Activated CD4-positive, alpha-beta T cell treated with anti-CD3 and anti-CD28 coated beads, Interleukin-2, amount 10 ng/mL, durations not matched to agents 24 days and 14 days (primary cell): ENCODE measurements at regions not wholly inside any gene's neighbourhood (a gene's known extent, or its start where the extent isn't known, plus 50 kb on each side); places are given as distances from the start of the nearest gene placed in this dataset.
A peak's percentile ranks its signal among the peaks of the same experiment; 100 is the strongest.

ENCODE experiments used
- DNase-seq: peaks from one replicate; pipeline ENCODE4 v3.0.0; 2022
- H3K27ac Mint-ChIP-seq: one replicate; pipeline ENCODE4 v1.8.0; 2022; ENCODE audit warnings: mild to moderate bottlenecking, mixed read lengths
- H3K27me3 Mint-ChIP-seq: one replicate; pipeline ENCODE4 v1.8.0; 2022; ENCODE audit warnings: mixed read lengths
- H3K36me3 Mint-ChIP-seq: one replicate; pipeline ENCODE4 v1.8.0; 2022; ENCODE audit warnings: low read depth, mild to moderate bottlenecking, mixed read lengths
- H3K4me1 Mint-ChIP-seq: one replicate; pipeline ENCODE4 v1.8.0; 2021; ENCODE audit warnings: mixed read lengths
- H3K4me3 Mint-ChIP-seq: one replicate; pipeline ENCODE4 v1.8.0; 2022; ENCODE audit warnings: mild to moderate bottlenecking, moderate library complexity, mixed read lengths
- H3K9me3 Mint-ChIP-seq: one replicate; pipeline ENCODE4 v1.8.0; 2021; ENCODE audit warnings: mixed read lengths
- intact Hi-C: fragments of 100-400 bp; cut with micrococcal nuclease; formaldehyde crosslinking; loops from one replicate; pipeline ENCODE4 v1.15.1; 2023

DNA sequence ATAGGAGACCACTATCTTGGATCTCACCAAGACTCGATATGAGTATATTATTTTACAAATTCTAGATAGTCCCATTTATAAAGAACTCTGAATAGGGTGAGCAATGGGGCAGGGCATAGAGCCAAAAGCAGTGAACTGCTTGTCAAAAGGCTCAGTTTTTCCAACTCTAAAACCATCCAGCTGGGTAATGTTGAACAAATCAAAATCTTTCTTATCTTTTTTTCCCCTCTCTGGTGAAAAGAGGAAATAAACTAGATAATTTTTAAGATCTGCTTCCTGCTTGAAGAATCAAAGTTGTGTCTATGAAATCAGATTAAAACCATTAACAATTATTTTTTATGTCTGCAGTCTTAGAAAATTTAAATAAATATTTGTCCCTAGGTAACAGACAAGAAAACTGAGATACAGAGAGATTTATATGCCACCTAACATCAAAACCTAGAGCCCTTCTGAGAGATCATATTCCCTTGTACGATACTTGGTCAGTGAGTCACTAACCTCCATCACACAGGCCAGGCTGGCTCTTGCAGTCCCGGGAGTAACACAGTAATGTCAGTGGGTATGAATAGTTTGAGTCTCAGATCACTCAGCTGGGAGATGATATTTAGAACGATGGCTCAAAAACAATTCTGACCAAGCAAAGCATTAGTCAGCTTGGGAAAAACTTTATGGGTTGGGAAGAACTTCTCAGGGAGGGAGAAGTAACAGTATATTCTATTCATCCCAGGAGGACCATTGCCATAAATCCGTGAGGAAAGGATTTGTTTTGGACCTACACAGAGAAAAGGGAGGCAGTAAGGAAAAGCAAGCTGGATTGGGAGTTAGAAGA is 178.8 kb downstream of the REEP3 start:
- DNase-seq: no peak
- H3K27ac Mint-ChIP-seq: no peak overlapping the region
- no peaks in the 10 kb centered on the region for H3K9me3 Mint-ChIP-seq
- H3K4me3 Mint-ChIP-seq: no peak overlapping the region
- no peaks in the 10 kb centered on the region for H3K36me3 Mint-ChIP-seq
- H3K4me1 Mint-ChIP-seq: peaks cover 7% of the 10 kb centered on the region
- intact Hi-C loops: loop anchor here (10.0 kb wide), 1 partner anchor 705 kb away; no protein-coding TSS in a partner anchor
- H3K27me3 Mint-ChIP-seq: no peaks in the 10 kb centered on the region

DNA sequence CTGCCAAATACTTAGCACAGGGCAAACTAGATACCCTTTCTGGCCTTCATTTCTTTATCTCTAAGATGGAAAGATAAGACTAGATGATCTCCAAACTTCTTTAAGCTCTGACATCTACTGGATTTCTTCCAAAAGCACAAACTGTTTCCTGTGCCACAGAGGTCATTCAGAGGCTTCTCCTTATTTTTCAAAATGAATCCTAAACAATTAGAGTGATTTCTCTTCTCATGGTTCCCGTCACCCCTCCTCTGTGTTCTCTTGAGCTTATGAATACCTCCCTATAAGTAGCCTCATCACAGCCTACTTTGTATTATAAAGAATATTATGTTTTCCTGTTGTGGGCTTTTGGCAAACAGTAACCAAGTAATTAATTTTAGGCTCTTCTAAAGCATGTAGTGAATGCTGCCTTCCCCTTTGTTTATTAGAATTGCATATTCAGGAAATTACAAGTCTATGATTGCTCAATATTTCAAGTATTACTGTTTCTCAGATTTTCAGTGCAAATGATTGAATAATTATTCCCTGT is 179.5 kb downstream of the REEP3 start:
- Mint-ChIP-seq H3K27me3 (no peaks in the 10 kb centered on the region), H3K27ac (no peak overlapping the region), H3K36me3 (no peaks in the 10 kb centered on the region), H3K4me3 (no peak overlapping the region), H3K9me3 (no peaks in the 10 kb centered on the region), H3K4me1 (peaks cover 7% of the 10 kb centered on the region)
- intact Hi-C loops: loop anchor here (10.0 kb wide), 1 partner anchor 706 kb away; no protein-coding TSS in a partner anchor
- no peak for DNase-seq

DNA sequence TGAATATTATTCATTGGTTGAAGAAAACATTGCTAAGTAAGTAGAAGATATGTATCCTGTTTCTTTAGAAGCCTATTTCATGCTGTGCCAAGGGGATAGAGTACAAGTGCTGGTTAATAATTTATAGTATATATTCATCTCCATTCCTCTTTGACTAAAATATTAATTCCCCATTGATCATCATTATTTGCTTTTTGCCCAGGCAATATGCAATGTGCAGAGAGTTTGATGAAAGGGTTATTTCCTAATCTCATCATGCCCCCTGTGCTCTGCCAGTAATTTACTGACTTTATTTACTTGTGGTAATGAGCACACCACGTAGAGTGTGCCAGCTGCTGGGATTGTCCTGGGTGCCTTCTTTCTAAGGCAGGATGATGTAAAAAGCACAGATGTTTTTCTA is 180.9 kb downstream of the REEP3 start:
- Mint-ChIP-seq H3K36me3 (no peaks in the 10 kb centered on the region), H3K27ac (no peak overlapping the region), H3K4me3 (no peak overlapping the region), H3K27me3 (no peaks in the 10 kb centered on the region), H3K4me1 (peaks cover 13% of the 10 kb centered on the region), H3K9me3 (no peaks in the 10 kb centered on the region)
- DNase-seq: no peak
- intact Hi-C loops: loop anchor here (10.0 kb wide), 1 partner anchor 707 kb away; no protein-coding TSS in a partner anchor

DNA sequence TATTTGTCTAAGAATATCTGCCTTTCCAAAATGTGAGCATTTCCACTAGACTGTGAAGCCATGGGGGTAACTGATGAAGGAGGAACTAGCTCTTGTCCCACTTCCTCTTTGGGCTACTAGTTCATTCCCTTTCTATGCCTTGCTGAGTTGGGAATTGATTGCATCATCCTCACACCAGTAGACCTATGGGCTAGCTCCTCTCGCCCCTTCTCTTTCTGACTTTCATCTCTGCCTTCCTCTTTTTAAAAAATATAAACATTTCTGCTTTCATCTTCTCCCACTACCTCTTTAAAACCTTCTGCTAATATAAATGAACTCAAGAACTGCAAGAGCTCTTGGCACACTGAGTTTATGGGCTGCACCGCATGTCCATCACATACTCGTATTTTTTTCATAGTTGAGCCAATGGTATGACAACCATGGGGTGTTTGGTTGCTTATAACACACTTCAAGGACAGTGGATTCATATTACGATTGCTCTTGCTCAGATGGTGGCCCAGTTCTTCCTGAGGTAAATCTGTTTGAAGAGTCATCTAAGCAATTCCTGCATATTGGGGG is 182.0 kb downstream of the REEP3 start:
- no peak for DNase-seq
- no peaks in the 10 kb centered on the region for H3K36me3 Mint-ChIP-seq
- H3K4me1 Mint-ChIP-seq: peaks cover 19% of the 10 kb centered on the region
- no peak overlapping the region for H3K27ac Mint-ChIP-seq
- intact Hi-C loops: loop anchor here (10.0 kb wide), 1 partner anchor 708 kb away; no protein-coding TSS in a partner anchor
- H3K27me3 Mint-ChIP-seq: no peaks in the 10 kb centered on the region
- H3K4me3 Mint-ChIP-seq: no peak overlapping the region
- H3K9me3 Mint-ChIP-seq: no peaks in the 10 kb centered on the region

DNA sequence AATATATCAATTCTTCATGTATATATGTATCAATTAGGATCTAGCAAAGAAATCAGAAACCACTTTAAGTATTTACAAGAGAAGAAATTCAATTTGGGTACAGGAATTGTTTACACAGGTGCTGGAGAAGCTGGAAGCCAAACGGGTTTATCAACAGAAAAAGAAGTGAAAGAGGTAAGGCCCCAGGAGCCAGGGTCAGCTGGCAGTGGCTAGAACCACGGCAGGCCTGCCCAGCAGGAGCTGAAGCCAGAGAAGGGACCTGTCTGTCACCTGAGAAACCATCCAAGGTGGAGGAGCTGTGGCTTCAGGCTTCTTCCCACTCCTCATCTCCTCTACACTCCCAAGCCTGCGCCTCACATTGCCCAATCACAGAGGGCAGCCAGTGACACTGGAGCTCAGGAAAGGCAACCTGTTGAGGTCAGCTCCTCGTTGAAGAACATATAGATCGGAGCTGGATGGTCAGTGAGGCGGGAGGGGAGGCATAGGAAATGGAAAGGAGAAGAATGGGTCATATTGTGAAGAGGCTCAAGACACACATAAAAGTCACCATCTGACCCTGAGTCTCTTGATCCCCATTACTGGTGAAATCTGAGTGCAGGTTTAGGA is 182.6 kb downstream of the REEP3 start:
- Mint-ChIP-seq H3K4me3 (no peak overlapping the region), H3K36me3 (no peaks in the 10 kb centered on the region), H3K9me3 (no peaks in the 10 kb centered on the region), H3K4me1 (peaks cover 21% of the 10 kb centered on the region), H3K27me3 (no peaks in the 10 kb centered on the region), H3K27ac (no peak overlapping the region)
- no peak for DNase-seq
- intact Hi-C loops: loop anchor here (10.0 kb wide), 1 partner anchor 709 kb away; no protein-coding TSS in a partner anchor

DNA sequence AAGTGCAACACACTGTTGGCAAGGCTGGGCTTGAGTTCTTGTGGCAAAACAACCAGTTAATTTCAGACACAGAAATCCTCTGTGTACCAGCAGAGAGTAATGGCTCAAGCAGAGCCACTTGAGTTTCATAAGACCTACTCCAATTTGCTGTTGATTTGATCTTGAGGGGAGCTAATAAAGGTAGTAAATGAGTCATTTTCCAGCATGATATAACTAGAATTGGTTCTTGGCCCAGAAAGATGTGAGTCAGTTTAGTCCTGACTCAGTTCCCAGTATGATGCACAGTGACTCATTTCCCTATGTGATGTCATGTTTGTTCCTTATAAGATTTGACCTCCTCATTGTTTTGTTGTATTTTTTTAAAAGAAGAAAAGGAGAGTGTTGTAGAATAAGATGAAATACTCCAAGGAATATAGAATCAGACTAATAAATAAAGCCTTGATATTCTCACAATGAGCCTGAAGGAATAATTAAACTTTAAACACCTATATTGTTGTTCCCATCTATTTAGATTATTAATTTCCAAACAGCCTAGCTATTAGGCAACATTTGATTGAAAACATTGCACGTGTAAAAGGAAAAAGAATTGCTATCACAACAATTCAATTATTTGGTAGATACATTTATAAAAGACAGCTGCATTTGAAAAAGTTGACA is 186.2 kb downstream of the REEP3 start:
- intact Hi-C loops: loop anchor here (1.0 to 10.0 kb wide), 4 partner anchors 77 to 713 kb away; no protein-coding TSS in a partner anchor
- Mint-ChIP-seq H3K27me3 (no peaks in the 10 kb centered on the region), H3K36me3 (no peaks in the 10 kb centered on the region), H3K9me3 (no peaks in the 10 kb centered on the region), H3K27ac (peak overlapping the region; percentile 63), H3K4me3 (peak overlapping the region; percentile 32), H3K4me1 (peaks cover 15% of the 10 kb centered on the region)
- DNase-seq: peak; percentile 63

DNA sequence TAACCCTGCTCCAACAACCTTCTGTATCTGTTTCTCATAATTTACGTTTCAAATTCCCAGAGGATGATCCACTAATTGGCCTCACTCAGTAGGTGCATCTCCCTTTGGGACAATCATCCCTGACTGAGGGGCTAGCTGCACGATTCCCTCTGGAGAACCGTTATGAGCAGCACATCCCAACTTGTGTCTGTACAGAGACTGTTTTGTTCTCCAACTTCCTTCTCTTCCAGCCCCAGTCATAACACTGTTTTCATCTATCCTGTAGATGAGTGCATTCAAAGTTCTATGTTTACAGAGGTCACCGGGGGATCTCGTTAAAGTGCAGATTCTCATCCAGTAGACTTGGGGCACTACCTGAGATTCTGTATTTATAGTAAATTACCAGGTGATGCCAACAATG is 187.2 kb downstream of the REEP3 start:
- Mint-ChIP-seq H3K27ac (peak overlapping the region; percentile 8), H3K4me3 (no peak overlapping the region), H3K36me3 (no peaks in the 10 kb centered on the region), H3K9me3 (no peaks in the 10 kb centered on the region), H3K4me1 (peaks cover 15% of the 10 kb centered on the region), H3K27me3 (no peaks in the 10 kb centered on the region)
- intact Hi-C loops: loop anchor here (10.0 kb wide), 1 partner anchor 714 kb away; no protein-coding TSS in a partner anchor
- DNase-seq: no peak

DNA sequence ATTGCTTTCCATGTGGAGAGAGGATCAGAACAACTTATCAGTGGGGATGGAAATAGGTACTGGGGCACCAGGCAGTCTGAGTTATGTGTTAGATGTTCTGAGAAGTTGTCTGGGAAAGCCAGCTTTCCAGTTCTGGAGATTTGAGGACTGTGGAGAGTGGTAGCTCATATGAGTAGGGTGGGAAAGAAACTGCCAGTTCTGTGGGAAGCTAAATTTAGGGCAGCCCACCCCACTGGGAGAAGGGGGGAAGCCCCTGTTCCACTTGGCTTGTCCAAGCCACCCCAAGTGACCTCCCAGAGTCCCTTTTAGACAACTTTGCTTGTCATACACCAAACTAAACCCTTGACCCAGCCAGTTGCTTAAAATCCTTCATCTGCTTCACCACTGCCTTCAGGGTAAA is 189.5 kb downstream of the REEP3 start:
- no peaks in the 10 kb centered on the region for H3K36me3 Mint-ChIP-seq
- peaks cover 15% of the 10 kb centered on the region for H3K4me1 Mint-ChIP-seq
- no peak for DNase-seq
- H3K27ac Mint-ChIP-seq: no peak overlapping the region
- H3K27me3 Mint-ChIP-seq: no peaks in the 10 kb centered on the region
- H3K4me3 Mint-ChIP-seq: no peak overlapping the region
- intact Hi-C loops: loop anchor here (2.0 to 10.0 kb wide), 3 partner anchors 196 to 1276 kb away; no protein-coding TSS in a partner anchor
- H3K9me3 Mint-ChIP-seq: no peaks in the 10 kb centered on the region

DNA sequence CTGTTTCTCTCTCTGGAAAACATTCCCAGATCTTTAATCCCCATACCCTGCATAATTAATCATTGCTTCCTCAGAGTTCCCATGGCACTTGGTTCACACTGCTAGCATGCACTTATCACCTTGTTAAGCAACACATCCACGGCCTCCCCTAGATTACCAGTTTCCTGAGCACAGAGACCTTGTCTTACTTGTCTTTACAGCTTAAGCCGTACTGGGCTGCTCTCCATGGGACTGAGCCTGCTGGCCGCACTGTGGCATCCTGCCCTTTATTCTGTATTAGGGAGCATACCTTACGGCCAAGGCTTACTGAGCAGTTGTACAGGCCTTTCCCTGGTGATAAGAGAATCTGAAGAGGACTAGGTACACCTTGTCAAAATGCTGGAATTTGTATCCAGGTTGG is 190.2 kb downstream of the REEP3 start:
- Mint-ChIP-seq H3K9me3 (no peaks in the 10 kb centered on the region), H3K4me1 (peaks cover 20% of the 10 kb centered on the region), H3K27ac (no peak overlapping the region), H3K27me3 (no peaks in the 10 kb centered on the region), H3K36me3 (no peaks in the 10 kb centered on the region), H3K4me3 (no peak overlapping the region)
- DNase-seq: no peak
- intact Hi-C loops: loop anchor here (2.0 to 10.0 kb wide), 3 partner anchors 197 to 1277 kb away; no protein-coding TSS in a partner anchor

DNA sequence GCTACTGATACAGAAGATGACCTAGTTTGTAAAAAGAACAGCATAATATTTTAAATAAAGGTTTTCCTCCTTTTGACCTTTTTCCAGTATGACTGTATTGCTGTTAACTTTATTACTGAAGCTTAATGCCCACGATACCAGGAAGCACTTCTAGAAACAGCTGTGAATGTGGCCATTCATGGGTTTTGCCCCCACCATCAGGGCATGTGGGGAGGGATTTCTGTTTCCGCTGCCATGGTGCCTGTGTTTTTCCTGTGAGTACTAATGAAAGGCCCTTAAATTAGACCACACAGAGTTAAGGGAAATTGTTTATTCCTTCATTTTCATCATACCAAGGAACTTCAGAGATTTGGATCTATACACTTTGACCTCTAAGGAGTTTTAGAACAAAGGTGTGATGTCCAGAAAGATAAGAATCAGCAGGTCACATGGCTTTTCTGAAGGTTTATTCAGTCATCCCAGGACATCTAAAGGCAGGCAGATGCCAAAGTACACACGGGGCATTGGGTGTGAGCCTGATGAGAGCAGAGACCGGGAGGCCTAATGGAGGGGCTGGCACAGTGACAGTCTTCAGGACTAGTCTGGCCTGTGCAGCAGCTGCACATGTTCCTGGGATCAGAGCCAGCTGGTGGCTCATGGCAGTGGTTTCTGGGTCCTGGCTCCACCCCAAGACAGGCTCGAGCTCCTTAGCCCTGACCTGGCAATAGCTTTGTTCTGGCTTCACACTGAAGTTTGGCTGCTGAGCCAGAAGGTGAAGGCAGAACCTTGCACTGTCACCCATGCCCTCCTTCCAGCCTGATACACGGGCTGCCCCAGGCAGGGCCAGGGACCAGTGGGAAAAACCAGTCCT is 190.9 kb downstream of the REEP3 start:
- Mint-ChIP-seq H3K27me3 (no peaks in the 10 kb centered on the region), H3K27ac (no peak overlapping the region), H3K4me1 (peaks cover 14% of the 10 kb centered on the region), H3K36me3 (no peaks in the 10 kb centered on the region), H3K9me3 (no peaks in the 10 kb centered on the region), H3K4me3 (no peak overlapping the region)
- intact Hi-C loops: loop anchor here (2.0 to 10.0 kb wide), 3 partner anchors 197 to 1277 kb away; no protein-coding TSS in a partner anchor
- DNase-seq: no peak

DNA sequence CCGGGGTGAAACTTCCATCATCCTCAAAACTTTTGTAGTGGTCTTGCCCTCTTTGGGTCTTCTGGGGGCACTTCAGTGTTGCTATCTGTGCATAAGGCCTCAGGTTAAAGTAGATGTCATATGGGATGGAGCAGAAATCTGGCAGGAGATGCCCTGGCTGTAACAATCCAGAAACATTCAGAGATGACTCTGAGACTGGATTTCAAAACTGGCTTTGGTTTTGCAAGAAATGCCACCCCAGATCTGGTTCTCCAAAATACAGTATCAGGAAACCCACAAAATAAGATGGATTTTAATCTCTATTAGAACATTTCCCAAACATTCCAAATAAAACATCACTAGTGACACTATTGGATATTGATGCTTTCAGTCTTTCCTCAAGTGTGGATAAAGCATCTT is 191.5 kb downstream of the REEP3 start:
- no peak for DNase-seq
- Mint-ChIP-seq H3K9me3 (no peaks in the 10 kb centered on the region), H3K27me3 (no peaks in the 10 kb centered on the region), H3K27ac (no peak overlapping the region), H3K4me3 (no peak overlapping the region), H3K4me1 (peaks cover 7% of the 10 kb centered on the region), H3K36me3 (no peaks in the 10 kb centered on the region)
- intact Hi-C loops: loop anchor here (10.0 kb wide), 2 partner anchors 358 to 1278 kb away; no protein-coding TSS in a partner anchor

DNA sequence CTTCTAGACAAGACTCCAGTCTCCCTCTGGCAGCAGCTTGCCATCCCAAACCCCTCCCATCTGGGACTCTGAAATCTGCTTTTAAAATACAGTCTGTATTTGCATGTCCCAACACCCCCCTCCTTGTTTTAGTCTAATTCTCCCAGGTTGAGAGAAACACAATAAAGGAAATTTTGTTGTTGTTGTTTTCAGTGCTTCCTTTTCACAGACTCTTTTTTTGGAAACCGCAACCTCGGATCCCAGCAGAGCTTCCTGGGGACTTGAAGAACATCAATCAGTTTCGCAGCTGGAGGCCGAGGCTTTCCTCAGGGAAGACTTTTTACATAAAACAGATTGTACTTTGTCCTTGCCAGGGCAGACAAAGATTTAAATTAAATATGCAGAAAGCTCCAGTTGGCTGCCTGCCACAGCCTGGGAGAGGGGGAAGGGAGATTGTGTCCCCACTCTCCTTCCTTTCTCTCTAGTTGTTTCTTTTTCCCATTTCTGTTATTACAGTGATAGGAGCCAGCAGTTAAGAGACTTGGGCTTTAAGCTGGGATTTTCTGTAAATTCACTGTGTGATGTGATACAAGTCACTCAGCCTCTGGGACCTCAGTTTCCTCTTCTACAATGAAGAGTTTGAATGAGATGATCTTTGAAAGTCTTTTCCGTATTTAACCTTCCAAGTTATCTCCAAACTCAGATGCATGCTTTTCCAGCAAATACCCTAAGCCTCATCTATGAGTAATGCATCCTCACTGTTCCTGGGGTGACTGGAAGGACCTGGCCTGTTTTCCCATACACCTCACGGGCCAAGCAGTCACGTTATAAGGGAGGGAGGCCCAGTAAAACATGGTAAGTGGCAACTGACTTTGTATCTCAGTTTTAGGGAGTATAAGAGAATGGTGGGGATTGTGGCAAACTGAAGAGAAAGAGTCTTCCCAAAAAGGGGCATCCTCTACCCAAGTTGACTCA is 192.3 kb downstream of the REEP3 start:
- no peak overlapping the region for H3K27ac Mint-ChIP-seq
- no peaks in the 10 kb centered on the region for H3K9me3 Mint-ChIP-seq
- no peak overlapping the region for H3K4me3 Mint-ChIP-seq
- DNase-seq: no peak
- intact Hi-C loops: loop anchor here (10.0 kb wide), 2 partner anchors 359 to 1279 kb away; no protein-coding TSS in a partner anchor
- H3K27me3 Mint-ChIP-seq: no peaks in the 10 kb centered on the region
- peaks cover 5% of the 10 kb centered on the region for H3K4me1 Mint-ChIP-seq
- H3K36me3 Mint-ChIP-seq: no peaks in the 10 kb centered on the region
